GM19455 (cell line): ENCODE measurements at regions not wholly inside any gene's neighbourhood (a gene's known extent, or its start where the extent isn't known, plus 50 kb on each side); places are given as distances from the start of the nearest gene placed in this dataset.

ENCODE experiments used
- ATAC-seq: cut with Tn5 transposase; IDR thresholded peaks from one replicate; pipeline ENCODE4 v1.9.1; 2021; ENCODE audit not compliant: unreplicated experiment

DNA sequence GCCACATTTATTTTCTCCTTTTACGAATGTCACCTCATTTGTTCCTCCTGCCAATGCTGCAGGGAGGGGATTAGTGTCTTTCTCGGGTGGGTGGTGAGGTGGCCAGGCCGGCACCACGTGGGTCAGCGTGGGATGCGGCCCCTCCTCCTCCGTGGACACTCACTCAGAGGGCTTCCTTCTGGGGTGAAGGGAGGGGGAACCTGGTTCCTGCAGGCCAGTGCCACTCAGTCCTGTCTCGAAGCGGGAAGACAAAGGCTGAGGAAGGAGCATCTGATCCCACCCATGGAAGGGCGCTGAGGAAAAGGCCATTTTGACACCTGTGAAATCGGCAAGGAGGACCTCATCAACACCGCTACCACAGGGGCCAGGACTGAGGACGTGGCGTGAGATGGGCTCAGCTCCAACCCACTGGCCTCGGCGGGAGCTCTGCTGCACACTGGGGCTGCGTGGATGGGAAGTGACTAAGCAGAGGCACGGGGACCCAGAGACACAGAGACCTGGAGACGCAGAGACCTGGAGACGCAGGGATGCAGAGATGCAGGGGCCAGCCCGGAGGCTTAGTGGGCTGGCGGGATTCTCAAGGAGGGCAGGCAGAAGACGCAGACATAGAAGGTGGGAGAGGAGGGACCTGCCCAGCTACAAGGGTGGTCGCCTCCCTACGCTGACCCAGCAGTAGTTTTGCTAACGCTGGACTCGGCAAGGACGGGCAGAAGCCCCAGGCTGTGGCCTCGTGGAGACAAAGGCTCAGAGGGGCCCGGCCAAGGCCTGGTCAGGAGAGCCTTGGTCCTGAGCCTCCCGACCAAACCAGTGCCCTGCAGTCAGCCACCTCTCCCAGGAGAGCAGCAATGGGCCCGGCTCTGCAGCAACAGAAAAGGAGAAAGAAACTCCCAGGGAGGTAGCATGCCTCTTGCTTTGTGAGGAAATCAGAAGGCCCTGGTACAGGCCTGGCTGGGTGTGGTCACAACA is 1071.2 kb downstream of the BRD1 start:
- no peak for ATAC-seq

DNA sequence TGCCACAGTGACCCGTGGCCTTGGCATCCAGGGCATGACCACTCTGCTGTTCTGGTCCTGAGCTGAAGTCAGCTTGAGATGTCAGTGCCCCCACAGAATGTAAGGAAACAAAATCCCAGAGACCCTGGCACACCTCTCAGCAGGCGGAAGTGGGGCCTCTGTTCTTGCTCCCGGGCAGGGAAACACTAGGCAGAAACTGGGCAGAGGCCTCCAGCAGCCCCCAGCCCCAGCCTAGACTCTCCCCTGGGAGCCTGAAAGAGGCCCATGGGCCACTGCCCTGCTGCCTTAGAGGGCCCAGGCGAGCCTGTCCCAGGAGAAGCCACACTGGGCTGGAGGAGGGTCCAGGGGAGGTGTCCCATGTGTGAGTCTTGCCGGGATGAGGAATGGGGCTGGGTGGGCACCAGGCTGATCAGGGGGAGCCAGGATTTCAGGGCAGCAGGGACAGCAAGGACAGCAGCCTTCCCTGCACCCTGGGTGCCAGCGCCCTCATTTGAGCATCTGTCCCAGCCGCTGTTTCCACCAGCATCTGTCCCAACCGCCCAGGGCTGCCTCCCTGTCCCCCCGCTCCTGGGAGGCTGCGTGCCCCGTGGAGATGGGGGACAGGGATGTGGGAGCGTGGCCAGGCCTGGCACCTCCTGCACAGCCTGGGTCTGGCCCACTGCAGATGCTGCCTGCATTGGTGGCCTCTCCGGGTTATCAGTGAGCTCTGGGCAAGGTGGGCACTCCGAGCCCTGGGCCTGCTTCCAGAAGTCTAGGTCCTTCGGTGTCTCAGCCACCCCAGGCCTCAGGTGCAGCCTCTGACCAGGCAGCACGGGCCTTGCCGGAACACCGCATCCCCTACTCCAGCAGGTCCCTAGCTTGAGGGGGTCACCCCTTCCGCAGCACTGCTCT is 1072.4 kb downstream of the BRD1 start:
- ATAC-seq, result no peak

DNA sequence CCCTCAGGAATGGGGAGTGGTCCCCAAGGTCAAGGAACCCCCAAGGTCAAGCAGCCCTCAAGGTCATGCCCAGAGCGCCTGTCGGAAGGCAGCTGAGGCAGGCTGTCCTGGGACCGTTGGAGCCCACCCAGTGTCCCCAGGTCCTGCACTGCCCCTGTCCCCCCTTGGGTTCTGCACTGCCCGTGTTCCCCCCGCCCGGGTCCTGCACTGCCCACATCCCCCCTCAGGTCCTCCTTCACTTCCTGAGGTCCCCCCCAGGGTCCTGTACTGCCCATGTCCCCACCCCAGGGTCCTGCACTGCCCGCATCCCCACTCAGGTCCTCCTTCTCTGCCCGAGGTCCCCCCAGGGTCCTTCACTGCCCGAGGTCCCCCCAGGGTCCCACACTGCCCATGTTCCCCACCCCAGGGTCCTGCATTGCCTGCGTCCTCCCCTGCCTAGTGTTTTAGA is 1073.0 kb downstream of the BRD1 start:
- no peak for ATAC-seq

DNA sequence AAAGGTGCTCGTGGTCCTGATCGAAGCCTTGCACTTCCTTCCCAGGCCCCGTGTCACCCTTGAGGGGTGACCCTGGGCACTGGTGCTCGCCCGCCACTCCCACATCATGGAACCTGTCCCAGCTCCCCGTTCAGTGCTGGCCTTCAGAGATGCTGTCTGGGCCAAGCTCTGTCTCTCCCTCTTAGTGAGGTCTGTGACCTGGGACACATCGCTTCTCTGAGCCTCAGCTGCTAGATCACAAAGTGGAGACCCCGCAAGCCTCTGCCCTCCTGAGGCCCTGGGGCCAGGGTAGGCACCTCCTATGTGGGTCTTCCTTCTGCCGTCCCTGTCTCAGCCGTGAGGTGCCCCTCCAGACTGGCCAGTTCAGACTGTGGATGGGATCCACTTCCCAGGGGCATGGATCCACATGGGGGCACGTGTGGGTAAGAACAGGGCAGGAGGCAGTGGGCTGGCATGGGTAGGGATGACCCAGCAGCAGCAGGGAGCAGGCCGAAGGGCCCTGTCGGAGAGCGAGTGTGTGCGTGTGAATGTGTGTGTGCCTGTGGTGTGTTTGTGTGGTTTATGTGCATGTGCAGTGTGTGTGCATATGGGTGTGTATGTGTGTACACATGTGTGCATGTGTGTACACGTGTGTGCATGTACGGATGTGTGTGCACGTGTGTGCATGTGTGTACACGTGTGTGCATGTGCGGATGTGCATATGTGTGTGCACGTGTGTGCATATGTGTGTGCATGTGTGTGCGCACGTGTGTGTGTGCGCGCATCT is 1073.7 kb downstream of the BRD1 start:
- no peak for ATAC-seq

DNA sequence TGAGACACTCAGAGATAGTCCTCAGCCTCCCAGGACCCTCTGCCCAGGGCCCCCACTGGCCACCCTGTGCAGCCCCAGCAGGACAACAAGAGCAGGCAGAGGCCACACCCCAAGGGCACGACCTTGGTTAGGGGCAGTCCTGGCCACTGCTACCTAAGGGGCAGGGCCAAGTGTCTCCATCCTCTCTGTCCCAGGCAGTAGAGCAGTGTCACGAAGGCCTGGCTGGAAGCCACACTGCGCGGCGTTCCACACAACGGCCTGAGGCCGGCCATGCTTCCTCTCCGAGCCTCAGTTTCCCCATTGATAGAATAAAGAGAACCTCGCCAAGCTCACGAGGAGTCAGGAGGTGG is 1074.3 kb downstream of the BRD1 start:
- no peak for ATAC-seq

DNA sequence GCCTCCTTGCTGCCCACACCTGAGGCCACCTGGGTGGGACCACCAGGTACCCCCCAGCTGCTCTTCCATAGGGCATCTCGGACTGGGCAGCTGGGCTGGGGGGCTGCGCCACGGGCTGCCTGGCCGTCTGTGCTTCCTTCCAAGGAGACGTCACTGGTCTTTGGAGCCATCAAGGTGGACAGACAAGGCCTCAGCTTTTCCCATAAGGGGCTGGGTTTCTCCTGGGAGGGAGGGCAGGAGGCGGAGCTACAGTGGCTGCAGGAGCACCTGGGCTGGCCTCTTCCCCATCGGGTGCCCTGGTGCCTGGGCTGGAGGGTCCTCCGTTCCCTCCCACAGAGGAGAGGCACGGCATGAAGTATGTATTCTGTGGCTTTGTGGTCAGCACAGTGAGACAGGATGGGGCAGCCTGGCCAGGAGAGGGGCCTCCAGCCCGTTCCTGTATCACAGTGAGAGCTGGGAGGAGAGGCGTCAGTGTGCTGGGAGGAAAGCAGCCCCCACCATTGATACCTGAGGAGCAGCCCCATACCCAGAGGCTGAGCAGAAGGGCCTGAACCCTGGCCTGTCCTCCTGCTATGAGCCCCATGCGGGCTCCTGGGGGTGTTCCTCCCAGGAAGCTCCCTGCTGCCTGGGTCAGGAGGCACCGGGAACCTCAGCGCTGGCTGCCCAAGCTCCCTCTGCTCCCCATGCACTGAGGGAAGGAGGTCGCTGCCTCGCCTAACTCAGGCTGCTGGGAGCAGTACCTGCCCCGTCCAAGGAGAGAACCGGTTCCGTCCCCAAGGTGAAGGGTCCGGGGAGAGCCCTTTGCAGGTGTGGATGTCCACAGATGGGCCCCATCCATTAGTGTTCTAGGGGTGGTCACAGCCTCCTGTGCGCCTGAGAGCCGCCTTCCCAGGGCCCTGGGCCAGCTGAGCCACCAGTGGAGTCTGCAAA is 1075.0 kb downstream of the BRD1 start:
- no peak for ATAC-seq

DNA sequence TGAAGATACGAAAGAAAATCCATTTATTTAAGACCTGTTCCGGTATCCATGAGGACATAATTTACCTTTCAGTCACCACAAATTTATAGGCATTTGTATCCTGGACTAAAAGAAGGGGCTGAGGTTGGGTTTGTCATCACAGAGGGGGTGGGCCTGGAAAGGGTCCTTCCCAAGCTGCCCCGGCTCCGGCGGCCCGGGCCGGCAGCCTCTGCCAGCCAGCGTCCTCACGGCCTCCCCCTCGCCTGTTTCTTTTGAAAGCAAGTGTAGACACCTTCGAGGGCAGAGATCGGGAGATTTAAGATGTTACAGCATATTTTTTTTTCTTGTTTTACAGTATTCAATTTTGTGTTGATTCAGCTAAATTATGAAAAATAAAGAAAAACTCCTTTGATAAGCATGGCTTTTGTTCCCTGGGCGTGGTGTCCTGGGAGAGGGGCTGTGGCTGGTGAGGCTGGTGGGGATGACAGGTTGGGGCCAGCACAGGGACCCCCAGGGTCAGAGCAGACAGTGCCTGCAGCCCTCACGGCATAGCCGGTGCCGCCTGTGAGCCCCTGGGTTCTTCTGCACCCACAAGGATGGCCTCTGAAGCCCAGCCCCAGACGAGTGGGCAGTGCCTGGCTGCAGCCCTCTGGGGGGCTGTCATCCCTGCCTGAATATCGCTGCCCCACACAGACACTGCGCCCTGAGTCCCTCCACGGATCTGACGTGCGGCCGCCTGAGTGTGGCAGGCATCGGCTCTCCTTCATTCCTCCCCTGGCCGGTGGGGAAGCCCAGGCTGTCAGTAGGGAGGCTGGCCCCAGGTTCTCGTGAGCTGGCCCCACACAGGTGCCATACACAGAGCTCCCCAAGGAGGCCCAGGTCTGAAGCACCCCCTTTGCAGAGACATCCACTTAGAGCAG is 1075.9 kb downstream of the BRD1 start:
- no peak for ATAC-seq

DNA sequence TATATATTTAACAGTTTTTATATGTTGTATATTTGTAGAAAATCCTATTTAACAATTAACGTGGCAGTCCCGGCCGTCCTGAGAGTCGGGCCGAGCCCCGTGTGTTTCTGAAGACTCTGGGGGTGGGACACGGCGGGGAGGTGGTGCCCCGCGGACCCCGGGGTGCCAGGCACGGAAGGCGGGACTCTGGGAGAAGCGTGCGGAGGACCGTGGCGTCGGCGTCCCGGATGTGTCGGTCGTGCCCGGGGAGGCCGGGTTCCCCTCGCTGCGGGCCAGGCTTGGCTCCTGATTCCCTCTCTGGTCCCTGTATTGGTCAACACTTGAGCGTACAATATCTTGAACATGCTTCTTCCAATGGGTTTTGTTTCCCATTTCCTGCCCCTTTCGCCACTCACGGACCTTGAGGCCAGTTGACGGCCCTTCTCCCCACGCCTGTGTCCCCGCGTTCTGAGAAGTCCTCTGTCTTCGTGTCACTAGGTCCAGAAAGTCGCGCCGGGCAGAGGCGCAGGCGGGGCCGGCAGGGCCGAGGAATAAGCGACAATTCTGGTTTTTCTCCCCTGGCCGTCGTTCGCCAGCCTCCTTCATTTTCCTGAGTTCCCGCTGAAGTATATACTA is 1076.7 kb downstream of the BRD1 start:
- no peak for ATAC-seq

DNA sequence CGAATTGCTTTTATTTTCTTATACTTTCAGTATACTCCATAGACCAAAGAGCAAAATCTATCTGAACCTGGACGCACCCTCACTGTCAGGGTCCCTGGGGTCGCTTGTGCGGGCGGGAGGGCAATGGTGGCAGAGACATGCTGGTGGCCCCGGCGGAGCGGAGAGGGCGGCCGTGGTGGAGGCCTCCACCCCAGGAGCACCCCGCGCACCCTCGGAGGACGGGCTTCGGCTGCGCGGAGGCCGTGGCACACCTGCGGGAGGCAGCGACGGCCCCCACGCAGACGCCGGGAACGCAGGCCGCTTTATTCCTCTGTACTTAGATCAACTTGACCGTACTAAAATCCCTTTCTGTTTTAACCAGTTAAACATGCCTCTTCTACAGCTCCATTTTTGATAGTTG is 1077.4 kb downstream of the BRD1 start:
- ATAC-seq, result no peak

DNA sequence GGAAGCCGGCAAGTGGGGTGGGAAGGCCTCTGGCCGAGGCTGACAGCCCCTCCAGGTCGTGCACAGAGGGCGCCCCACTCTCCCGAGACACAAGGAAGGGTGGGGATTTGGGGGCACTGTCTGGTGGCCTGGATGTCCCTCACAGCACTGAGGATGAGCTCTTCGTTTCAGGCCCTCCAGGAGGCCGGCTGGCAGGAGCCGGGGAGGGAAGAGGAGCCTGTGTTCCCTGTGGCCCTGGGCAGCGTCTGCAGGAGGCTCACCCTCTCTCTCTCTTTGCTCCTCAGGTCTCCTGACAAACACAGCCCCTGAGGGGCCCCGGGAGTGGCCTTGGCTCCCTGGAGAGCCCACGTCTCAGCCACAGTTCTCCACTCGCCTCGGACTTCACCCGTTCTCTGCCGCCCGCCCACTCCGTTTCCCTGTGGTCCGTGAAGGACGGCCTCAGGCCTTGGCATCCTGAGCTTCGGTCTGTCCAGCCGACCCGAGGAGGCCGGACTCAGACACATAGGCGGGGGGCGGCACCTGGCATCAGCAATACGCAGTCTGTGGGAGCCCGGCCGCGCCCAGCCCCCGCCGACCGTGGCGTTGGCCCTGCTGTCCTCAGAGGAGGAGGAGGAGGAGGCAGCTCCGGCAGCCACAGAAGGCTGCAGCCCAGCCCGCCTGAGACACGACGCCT is 1078.0 kb downstream of the BRD1 start:
- ATAC-seq, result no peak

DNA sequence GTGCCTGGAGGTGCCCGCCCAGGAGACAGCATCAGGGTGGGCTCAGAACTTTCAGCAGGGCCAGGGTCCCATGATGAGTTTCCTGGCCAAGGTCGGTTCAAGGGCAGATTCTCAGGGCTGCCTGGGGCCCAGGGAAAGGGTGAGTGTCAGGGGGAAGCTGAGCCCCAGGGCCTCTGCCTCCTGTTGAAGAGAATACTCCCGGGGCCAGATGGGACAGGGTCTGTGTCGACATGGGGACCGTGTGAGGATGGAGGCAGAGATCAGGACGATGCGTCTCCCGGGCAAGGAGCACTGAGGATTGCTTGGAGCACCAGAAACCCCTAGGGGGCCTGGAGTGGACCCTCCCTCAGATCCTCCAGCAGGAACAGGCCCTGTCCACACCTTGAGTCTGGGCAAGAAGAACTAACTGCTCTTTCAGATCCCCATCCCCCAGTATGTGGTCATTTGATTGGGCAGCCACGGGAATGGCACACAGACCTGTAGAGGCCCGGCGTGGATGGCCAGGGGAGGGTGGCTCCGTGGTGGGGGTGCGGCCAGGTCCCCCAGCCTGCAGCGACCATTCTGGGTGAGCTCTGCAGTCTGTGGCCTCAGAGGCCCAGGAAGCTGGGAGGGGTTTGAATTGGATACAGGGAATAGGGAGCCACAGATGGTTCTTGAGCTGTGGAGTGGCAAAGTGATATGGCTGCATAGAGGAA is 1078.7 kb downstream of the BRD1 start:
- no peak for ATAC-seq

DNA sequence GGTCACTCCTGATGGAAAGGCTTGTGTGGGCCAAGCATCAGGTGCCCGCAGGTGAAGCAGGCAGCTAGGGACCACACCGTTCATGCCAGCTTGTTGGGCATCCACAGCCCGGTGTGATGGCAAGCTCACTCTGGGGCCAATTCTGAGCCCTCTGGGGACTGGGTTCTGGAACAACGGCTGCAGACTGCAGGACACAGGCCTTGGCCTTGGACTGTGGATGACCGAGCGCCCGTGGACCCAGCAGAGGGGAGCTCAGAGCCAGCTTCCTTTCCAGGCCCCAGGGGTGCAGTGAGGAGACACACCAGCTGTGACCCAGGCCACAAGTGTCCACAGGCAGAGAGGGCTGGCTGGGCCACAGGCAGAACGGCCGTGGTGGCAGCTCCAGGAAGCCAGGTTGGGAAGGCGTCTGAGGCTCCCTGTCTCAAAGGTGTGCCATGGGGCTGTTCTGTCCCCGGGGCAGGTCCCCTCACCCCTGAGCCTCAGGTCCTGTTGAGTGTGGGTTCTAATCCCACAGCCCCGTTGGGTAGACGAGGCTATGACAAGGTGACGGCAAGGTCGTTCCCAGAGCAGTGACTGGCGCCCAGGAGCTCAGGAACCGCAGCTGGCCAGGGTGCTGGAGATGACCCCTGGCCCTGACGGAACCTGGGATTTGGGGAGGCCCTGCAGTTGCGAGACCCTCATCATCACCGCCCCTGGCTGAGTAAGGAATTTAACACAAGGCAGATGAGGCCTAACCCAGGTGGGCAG is 1079.4 kb downstream of the BRD1 start:
- ATAC-seq, result no peak

DNA sequence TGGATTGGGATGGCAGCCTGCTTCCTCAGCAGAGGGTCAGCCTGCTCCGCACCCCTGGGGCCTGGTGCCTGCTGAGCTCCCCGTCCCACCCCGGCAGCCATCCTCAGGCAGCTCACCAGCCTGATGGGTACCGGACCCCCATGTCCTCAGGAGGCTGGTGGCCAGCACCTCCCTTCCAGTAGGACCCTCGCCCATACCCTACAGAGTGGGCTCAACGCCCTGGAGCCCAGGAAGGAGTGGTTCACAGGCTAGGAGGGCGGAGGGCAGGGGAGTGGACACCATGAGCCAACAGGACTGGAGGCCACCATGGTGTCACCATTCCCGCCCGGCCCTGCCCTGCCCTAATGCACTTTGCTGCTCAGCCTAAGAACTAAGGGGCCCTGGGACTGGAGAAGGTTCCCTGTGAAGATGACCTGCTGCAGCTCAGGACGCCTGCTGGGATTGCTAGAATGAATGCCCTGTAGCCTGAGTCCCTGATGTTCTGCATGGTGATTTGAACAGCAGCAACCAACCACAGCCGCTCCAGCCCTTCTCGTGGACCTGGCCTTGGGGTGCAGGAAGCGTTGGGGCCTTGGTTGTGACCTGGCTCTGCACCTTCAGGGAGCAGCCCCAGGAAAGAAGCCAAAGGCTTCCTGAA is 1080.8 kb downstream of the BRD1 start:
- ATAC-seq, result no peak

DNA sequence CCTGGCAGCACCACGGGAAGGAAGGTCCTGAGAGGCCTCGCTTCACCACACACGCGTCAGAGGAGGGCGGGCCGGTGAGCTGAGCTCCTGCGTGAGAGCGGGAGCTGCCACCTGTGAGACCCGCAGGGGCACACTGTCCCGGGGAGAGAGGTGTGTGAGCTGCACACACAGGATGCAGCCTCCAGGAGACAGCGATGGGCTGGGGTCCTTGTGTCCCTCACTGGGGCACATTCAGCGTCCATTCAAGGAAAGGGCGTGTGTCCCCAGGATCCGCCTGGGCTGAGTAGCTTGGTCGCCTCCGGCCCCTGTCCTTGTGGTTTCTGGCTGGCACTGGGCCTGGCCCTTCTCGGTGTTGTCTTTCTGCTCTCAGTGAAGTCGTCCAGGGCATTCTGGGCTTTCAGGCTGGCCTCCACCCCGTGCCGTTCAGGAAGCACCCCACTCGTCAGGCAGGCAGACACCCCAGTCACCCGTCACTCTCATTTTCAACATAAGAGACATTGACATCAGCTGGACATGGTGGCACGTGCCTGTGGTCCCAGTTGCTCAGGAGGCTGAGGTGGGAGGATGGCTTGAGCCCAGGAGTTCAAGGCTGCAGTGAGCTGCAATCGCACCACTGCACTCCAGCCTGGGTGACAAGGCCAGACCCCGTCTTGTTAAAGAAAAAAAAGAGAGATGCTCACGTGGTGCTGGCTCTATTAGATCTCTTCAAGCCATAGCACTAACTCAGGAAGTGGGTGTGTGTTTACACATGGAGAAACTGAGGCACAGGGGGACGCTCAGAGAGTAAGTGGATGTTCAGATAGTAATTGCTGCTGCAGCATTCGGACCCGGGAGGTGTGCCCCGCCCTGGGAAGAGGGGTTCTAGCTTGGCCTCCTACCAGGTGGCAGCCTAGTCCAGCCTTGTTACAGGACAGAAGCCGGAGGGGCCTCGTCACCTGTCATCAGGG is 1081.6 kb downstream of the BRD1 start:
- no peak for ATAC-seq
